Endometrial microvascular endothelial cells (primary cell): ENCODE measurements at regions not wholly inside any gene's neighbourhood (a gene's known extent, or its start where the extent isn't known, plus 50 kb on each side); places are given as distances from the start of the nearest gene placed in this dataset.

Experiments
- in situ Hi-C: cut with HindIII; loops from 2 replicates; pipeline ENCODE4 v1.10.0; 2017; ENCODE audit warnings: low sequenced_read_pairs, low pct_unique_long_range_greater_than_20kb; ENCODE audit errors: inconsistent ontology term

DNA sequence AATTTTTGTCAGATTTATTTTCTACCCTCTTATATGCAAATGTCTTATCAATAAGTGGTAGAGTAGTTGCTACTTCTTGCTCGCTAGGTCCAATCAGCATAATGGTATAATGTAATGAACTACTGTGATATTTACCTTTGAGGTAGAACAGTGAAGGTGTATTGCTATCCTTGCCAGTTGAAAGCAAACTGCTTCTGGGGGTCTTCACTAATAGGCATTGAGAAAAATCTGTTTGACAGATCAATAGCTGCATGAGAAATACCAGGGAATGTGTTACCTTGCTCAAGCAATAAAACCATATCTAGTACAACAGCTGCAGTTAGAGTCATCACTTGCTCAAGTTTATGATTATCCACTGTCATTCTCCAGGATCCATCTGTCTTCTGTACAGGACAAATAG, 50.1 kb upstream of the EFEMP1 start:
- in situ Hi-C loops: no loop called here

DNA sequence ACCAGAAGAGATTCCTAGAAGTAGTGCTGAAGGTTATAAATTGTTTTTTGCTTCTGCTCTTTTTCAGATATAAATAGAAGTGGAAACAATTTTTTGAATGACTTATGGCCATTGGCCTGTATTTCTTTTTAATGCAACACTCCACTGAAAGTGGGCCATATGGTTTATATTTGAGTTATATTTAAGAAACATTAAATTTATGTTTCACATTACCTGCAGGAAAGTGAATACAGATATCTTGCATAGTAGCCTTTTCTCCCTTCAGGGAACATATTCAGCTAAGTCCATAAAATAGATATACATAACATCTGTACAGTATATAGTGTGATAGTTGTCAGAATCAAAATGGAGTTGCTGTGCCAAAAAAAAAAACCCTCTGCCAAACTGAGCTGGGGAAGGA, 53.1 kb upstream of the EFEMP1 start:
- in situ Hi-C loops: no loop called here

DNA sequence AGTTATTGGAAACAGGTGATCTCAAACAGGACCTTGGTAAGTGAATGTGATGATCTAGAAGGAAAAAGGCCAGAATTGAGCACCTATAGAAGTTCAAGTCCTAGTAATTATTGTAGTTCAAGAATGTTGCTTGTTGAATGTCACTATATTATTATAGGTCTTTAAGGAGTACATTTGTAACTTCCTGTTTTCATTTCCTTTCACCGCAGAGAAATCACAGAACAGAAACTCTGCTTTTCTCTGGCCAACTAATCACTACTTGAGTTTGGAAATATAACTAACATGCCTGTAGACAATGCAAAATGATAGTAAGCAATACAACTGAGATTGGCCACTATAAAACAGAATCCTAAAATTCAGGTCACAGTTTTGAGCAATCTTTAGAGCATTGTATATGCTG, 61.8 kb upstream of the EFEMP1 start:
- in situ Hi-C loops: no loop called here

DNA sequence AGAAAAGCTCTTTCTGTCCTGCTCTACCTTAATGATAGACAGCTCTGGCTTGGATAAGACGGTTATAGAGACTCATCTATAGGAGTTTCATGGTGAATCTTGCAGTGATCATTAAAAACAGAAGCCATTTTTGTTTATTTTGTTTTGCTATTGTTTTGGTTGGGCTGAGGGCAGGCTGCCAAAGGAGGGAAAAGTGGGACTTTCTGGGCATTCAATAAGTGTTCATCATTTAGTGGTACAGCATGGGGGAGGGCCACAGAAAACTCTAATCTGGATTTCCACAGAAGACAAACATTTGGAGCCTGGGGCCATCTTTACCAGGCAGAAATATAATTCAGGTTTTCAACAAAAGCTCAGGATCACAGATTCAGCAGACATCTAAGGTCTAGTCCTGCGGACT, 62.4 kb upstream of the EFEMP1 start:
- in situ Hi-C loops: no loop called here

DNA sequence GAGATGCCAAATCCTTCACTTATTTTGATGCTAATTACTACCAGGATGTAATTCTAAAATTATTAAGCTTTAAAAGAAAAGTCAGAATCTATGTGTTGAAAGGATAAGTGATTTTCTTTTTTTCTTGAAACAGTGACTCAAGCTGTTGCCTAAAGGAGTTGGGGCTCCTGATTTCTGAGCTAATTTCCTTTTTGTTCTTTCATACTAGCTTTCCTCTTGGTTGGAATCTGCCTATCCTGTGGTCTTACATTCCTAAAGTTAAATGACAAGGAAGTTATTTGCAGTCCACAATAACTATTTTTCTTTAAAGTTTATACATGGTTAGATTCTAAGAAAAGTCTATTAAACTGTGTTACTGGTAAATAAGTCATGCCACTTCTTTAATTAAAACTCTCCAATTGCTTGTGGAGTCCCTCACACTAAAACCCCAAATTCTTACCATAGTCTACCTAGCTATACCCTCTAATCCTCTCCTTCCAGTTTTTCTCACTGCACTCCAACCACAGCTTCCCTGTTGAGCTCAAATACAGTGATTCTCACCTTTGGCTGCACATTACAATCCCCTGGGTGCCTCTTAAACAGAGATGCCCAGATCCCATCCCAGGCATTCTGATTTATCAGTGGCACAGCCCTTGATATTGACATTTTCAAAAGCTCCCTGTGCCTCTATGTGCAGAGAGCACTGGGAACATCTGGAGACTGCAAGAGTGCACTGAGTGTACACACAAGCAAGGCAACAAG, 63.3 kb upstream of the EFEMP1 start:
- in situ Hi-C loops: no loop called here

DNA sequence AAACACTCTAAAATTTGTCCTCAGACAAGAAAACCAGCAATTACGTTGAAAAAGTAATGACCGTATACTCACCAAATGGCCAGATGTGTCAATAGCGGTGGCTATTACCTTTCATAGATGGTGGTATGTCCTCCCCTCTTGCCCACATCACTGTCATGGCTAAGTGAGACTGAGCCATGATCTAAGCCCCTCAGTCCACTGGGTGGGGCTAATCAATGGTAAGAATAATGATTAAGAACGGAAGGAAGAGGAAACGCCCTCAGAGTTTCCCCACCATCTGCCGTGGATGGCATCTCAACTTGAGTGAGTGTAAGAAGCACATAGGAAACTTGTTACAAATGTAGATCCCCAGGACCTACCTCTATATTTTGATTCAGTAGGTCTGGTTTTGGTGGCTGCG, 65.8 kb upstream of the EFEMP1 start:
- in situ Hi-C loops: no loop called here

DNA sequence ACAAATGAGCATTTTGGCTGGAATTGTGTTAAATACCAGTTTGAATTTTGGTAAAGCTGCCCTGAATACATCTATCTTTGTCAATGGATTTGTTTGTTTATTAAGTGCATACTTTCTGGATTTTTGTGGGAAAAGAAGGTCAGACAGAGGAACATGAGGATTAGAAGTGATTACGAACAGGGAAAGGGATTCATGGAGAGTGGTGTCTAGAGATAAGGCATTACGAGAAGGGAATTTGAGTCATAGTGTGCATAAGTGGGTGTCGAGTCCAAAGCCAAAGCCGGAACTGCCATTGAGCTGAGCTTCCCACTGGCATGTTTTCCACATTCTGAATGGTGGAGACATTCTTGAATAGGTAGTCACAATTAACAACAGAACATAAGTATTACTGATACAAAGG, 68.9 kb upstream of the EFEMP1 start:
- in situ Hi-C loops: no loop called here

DNA sequence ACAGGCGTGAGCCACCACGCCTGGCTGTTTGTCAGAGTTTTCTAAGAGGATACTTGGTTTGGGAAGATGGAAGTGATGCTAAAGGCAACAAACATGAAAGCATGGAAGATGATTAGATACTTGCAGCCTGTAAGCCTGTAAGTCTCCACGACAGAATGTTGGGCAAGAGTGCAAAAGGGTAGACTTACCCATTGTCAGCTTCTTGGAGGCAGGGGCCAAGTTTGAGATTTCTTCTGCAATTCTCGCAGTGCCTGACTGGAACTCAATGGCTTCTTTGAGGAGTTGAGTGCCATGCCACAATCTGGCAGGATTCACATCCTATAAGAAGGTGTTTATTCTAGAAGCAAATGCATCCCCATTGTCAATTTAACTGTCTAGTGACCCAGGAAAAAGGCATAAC, 70.1 kb upstream of the EFEMP1 start:
- in situ Hi-C loops: no loop called here

DNA sequence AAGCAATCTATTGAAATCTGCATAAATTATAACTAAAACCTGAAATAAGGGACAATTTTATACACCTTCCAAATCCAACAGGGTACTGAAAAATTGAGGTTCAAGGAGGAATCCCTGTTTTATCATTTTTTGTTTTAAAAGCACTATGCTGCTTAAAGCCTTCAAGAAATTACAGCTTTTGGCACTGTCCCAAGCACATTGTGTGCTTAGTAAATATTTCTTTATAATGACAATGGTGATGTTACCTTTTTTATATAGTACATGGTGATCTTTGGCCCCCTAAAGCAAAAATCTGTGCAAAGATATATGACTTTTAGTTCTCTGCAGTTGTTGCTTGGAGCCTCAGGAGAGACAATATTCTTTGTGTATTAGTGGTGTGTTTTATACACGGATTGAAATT, 71.6 kb upstream of the EFEMP1 start:
- in situ Hi-C loops: no loop called here

DNA sequence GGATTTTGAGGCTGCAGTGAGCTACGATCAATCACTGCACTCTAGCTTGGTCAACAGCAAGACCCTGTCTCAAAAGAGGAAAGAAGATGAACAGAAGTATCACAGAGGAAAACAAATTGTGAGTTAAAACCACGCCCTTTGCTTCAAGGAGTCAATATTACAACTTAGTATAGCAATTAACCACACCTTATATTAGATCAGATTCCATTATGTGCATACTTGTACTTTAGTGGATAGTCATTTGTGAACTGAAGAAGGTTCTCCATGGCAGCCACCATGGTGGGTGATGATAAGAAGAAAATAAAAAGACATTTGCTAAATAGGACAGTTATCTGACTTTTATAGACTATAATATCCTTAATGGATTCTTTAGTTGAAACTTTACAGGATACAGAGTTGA, 72.3 kb upstream of the EFEMP1 start:
- in situ Hi-C loops: no loop called here

DNA sequence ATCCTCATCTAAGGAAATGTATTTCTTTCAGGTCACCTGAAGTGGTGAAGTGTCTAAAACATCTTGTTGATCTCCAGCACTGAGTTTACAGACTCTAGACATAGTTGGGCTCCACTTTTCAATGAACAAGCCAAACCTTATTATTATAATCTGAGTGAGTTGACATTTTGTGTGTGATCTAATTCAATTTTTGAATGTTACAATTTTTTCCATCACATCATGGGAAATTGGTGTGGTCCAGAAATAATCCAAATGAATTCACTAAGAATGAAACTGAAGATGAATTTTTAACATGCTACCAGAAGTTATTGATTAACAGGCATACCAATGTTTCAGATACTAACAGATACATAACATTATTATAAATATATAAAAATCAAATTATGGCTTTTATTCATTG, 75.6 kb upstream of the EFEMP1 start:
- in situ Hi-C loops: no loop called here

DNA sequence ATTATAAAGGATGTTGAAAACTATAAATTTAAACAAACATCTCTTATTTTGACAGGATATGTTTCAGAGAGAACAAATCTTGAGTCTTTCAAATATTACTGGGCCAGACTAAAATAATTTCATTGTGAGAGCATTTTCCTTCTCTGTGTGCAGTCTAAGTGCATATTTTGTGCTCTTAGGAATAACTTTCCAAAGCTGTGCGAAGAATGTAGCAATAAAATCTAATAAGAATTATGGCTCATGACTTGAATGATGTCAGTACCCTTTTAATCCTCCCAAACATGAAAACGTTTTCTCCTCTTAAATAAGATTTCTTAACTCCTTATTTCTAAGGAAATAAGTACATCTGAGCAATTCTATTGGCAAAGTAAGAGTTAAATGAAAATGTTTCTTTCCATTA, 76.2 kb upstream of the EFEMP1 start:
- in situ Hi-C loops: no loop called here

DNA sequence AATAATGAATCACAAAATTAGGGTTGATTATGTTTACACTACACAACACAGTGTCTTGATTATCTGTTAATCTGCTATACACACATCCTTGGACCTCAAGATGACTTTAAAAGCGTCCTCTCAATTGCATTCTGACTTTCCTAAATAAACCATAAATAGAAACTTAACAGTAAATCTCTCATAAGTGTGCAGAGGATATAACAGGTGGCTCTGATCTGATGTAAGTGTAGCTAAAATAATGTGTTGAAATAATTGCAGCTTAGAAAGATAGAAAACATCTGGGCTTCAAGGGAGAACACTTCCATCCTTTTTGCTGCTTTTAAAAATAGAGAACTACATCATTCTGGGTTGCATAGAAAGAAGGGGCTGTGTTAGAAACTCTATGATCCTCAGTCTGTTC, 78.4 kb upstream of the EFEMP1 start:
- in situ Hi-C loops: no loop called here

DNA sequence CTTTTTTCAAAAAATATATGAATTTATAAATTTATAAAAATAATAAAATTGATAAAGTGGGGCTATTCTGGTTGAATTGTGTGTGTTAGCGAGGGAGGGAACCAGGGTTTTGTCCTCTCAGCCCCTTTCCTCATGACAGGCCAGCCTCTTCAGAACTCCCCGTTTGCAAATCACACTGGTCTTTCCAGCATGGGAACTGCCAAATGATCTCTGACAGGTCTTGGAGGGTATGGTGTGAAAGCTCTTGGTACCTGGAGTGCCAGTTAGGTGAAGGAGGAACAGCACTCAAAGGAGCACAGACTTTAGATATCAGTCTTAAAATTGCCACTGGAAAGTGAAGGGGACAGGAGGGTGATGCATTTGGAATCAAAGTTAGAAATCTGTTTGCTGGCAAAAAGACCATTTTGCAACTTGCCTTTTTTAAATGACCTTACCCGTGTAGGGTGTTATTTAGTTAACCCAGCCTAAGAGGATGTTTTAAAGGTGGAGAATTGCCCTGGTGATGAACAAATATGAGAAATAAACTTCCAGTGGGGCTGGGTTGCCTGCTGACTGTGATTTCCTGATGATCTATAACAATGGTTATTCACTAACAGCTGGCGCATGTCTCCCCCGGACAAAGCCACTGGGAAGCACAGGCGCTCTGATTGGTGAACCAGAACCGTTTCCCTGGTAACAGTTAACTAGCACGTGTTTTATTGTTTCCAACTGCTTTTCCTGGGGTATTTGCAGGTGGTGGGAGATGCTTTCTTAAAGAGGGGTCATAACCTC, 85.3 kb upstream of the EFEMP1 start:
- in situ Hi-C loops: no loop called here

DNA sequence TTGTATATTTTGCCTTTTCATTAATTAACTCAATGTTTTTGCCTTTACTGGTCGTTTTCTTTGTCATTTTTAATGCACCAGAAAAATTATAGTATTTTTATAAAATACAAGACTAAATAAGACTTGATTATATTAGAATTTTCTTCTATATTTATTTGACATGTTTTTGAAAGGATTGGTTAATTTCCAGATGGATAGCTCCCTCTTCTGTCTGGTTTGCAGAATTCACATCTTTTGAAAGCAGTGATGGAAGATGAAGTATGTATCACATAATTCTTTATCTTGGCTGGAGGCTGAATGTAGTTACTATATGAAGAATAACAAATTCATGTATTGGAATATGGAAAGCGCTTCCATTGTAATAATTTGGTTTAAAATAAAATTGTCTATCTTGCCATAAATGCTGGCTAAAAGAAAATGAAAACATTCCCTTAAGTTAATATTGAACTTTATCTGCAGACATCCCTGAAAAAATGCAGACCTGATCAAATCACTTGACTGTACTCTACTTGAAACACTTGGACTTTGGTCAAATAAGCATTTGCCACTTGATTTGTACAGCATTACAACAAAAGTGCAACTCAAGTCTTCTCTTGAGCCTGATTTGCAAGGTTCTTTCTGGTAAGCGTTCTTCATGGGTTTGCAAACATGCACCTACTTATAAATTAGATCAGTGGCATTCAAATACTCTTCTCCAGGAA, 86.3 kb upstream of the EFEMP1 start:
- in situ Hi-C loops: loop anchor here (5.0 kb wide), 1 partner anchor 43 kb away; no protein-coding TSS in a partner anchor

DNA sequence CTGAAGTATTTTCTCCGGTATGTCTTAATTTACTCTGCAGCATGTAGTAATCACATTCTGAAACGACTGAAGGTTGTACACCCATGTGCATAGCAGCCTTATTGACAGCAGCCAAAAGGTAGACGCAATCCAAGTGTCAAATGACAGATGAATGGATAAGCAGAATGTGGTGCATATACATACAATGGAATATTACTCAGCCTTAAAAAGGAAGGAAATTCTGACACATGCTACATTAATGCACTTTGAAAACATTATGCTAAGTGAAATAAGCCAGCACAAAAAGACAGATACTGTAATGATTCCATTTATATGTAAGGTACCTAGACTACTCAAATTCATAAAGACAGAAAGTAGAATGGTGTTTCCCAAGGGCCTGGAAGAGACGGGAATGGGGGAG, 88.0 kb upstream of the EFEMP1 start:
- in situ Hi-C loops: loop anchor here (5.0 kb wide), 1 partner anchor 44 kb away; no protein-coding TSS in a partner anchor

DNA sequence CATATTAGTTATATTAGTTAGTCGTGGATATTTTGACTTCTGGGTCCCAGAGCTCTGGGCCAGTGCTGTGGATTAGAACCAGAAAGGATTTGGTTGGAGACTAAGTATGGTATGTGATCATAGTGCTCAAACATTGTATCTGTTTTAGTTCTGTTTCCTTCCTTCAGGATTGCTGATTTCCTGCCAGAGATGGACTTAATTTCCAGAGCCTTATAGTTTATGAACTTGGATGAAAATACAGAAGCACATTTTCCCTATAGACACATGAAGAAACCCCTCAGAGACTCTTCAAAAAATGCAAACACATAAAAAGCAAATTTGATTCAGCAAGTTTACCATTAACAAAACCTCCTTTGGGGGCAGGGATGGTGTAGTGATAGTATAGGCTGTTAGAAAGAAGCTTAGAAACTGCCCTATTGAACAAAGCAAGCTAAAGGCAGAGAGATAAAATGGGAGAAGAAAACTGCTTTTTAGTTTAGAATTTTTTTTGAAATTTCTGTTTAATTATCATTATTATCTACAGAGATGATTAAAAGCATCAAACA, 88.7 kb upstream of the EFEMP1 start:
- in situ Hi-C loops: loop anchor here (5.0 kb wide), 1 partner anchor 45 kb away; no protein-coding TSS in a partner anchor

DNA sequence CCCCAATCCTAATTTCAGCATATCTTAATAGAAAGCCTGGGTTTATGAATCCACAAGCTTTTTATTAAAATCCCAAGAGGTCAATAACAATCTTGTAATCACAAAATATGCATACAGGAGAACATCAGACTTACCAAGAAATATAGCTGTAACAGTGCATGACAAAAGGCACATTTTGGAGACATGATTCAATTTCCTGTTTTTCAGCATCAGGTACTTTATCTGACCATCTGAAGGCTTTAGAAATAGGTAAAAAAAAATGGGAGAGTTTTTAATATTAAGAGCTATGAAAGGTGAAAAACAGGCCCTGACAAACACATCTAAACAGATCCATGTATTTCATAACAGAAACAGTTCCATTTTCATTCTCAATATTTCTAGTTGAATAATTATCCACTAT, 89.9 kb upstream of the EFEMP1 start:
- in situ Hi-C loops: loop anchor here (5.0 kb wide), 1 partner anchor 46 kb away; no protein-coding TSS in a partner anchor

DNA sequence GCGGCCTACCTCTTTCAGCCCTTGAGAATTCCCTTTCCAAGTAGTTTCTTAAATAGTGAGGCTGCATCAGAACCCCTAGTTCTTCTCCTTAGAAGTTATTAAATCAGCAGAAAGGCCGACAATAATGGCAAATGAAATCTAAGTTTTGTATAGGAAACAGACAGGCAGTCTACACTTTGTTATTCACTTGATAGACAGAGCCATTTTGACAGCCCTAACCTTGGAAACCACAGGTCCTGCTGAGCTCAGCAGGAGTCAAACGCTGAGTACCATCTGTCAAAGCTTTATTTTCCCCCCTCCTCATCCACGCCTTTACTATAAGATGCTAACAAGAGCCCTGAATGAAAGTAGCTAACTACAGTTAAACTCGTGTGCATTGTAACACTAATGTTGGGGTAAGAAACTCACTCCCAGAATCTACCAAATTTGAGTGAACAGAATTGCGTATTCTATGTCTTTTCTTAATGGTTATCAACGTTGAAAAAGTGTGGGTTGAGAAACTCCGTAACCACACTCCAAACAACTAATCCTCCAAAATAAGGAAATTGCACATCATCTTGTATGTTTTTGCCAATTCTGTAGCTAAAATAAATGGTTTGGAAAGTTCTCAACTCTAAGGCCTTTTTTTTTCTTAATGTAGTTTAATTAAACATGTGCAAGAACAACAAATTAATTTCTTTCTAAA, 90.6 kb upstream of the EFEMP1 start:
- in situ Hi-C loops: loop anchor here (5.0 kb wide), 1 partner anchor 47 kb away; no protein-coding TSS in a partner anchor
